GM19372 (cell line): ENCODE measurements at regions not wholly inside any gene's neighbourhood (a gene's known extent, or its start where the extent isn't known, plus 50 kb on each side); places are given as distances from the start of the nearest gene placed in this dataset.
"Not testable (repeated sequence)": the region's sequence is repeated elsewhere in the genome, so short reads cannot be mapped to it uniquely, and the experiment has no call there.

Source experiments
- ATAC-seq: cut with Tn5 transposase; IDR thresholded peaks from one replicate; pipeline ENCODE4 v1.9.1; 2021; ENCODE audit warnings: mild to moderate bottlenecking, low read depth, moderate library complexity; ENCODE audit not compliant: unreplicated experiment

DNA sequence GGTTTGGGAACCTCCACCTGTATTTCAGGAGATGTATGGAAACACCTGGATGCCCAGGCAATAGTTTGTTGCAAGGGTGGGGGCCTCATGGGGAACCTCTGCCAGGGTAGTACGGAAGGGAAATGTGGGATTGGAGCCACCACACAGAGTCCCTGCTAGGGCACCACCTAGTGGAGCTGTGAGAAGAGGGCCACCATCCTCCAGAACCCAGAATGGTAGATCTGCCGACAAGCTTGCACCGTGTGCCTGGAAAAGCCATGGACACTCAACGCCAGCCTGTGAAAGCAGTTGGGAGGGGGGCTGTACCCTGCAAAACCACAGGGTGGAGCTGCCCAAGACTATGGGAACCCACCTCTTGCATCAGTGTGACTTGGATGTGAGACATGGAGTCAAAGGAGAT is 407.2 kb downstream of the PSAT1 start:
- ATAC-seq: not testable (repeated sequence)

- ATAC-seq: peak; percentile 36
These were observed 410.2 kb downstream of the PSAT1 start for GRCh38 chr9:78707080-78707479.

DNA sequence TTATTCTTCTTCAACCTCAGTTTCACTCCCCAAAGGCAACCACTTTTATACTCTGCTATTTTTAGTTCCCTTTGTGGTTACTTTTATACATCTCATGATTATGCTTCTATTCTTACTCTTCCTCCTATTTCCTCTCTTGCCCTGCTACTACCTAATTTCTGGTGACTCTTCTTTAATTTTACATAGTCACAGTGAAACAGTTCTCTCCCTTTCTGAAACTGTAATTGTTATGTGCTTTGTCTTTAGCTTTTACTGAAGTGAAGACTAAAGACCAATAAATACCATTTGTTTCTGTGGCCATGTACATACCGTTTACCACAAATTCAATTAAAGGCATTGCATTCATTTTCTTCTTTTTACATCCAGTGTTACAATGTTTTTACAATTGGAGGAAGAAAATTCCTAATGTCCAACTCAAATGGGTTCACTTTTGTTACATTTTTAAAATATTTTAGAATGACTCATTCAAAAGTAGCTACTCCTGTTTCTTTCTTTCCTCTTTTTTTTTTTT is 410.6 kb downstream of the PSAT1 start:
- ATAC-seq: peak; percentile 97

- no peak for ATAC-seq
These were observed 416.1 kb downstream of the PSAT1 start for GRCh38 chr9:78712903-78713613.

DNA sequence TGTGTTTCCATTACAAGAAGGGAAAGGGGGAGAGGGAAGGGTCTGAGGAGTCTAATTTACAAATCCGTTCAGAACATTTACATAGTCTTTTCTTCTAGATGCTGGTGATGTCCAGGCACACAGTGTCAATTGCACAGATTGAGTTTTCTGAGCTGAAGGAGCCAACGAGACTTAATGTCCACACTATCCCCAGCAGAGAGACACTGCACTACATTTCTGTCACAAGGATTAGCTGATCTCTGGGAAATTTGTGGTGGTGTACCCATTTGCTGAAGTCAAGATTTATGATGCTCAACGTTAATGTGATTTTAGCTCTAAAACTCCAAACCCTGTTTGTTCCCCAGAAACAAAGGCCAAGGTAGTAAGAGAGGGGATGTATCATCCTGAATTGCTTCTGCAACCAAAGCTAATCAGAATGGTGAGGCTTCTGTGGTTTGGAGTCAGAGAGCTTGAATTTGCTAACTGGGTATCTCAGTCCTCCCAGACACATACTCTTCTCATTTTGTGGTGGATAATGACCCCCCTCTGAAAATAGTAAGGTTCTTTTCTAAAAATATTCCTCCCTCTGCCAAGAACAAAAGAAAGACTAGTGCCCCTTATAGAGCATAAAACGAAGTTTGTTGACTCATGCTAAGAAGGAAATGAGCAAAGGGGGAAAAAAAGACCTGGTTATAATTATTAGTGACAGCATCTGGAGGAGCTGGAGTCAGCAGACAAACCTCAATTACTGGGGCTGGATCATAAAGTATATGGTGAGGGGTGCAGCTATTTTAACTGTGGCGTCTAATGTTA is 416.9 kb downstream of the PSAT1 start:
- ATAC-seq: no peak

GRCh38 chr9:78714576-78714975 is 417.7 kb downstream of the PSAT1 start:
- ATAC-seq: no peak

DNA sequence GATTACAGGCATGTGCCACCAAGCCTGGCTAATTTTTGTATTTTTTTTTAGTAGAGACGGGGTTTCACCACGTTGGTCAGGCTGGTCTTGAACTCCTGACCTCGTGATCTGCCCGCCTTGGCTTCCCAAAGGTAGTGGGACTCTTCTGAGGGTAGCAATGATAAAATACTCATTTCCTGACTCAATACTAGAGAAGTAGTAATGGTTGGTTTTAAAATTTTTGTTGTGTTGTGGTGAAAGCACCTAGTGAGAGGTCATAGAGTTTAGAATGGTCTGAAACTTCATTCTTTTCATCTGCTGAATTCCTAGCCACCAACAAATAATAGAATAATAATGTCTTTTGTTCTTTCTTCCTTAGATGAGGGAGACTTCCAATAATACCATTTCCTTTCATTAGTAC is 422.1 kb downstream of the PSAT1 start:
- not testable (repeated sequence) for ATAC-seq

GRCh38 chr9:78724896-78725295 is 428.0 kb downstream of the PSAT1 start:
- no peak for ATAC-seq

- no peak for ATAC-seq
These were observed 428.6 kb downstream of the PSAT1 start for GRCh38 chr9:78725503-78725902.

GRCh38 chr9:78745331-78745730 is 448.4 kb downstream of the PSAT1 start:
- no peak for ATAC-seq

- ATAC-seq: no peak
These were observed 449.1 kb downstream of the PSAT1 start for GRCh38 chr9:78746010-78746409.

GRCh38 chr9:78753039-78753438 is 456.1 kb downstream of the PSAT1 start:
- ATAC-seq: no peak

- ATAC-seq: peak; percentile 71
These were observed 460.0 kb downstream of the PSAT1 start for GRCh38 chr9:78756813-78757510.

DNA sequence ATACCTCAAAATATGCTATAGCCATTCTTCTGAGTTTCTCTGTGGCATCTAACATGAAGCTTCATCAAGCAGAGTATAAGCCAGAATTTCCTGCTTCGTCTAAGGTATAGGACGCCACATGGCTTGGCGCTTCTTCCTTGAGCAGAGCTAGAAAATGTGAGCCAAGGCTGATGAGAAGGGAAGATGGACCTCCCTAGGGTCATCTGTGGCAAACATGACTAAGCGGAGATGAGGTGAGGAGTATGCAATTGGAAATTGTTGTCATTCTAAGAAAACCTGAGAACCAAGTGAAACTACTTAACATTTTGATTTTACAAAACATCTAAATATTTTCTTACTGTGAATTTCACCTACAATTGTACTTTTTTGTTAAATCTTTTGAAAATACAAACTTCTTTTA is 466.5 kb downstream of the PSAT1 start:
- no peak for ATAC-seq

- no peak for ATAC-seq
These were observed 468.9 kb downstream of the PSAT1 start for GRCh38 chr9:78765861-78766260.

DNA sequence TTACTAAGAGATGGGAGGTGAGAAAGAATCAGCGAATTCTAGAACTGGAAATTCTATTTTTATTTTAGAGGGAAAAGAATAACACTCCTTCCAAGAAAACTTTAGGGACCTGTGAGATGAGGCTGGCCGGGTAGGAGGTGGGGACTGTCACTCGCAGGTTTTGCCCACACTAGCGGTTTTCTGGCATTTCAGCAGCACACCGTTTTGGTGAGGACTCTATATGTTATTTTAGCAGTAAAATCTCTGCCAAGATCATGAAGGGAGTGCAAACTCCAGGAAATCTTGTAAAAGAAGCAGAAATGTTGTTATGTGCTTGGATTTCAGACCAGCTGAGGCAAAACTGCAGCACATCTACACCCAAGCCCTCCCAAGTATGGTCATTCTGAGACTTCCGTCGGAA is 470.6 kb downstream of the PSAT1 start:
- no peak for ATAC-seq

- no peak for ATAC-seq
These were observed 472.8 kb downstream of the PSAT1 start for GRCh38 chr9:78769690-78770089.

DNA sequence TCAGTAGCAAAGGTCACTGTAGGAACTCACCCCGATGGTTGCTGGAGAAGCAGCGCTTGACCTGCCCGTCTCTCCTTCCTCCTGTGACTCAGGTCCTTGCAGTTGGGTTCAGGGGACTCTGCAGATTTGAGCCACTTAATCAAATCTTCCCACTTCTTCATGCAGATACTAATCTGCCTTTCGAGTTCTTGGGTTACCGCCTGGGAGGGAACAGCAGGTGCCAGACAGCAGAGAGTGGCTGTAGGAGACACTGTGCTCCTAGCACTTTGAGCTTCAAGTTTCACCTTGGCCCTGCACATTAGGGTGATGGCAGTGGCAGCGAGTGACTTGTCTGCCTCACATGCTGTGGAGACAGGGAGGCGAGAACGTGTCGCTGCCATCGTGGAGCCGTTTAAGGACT is 478.3 kb downstream of the PSAT1 start:
- no peak for ATAC-seq

- no peak for ATAC-seq
These were observed 478.9 kb downstream of the PSAT1 start for GRCh38 chr9:78775696-78776295.

GRCh38 chr9:78777747-78778146 is 480.8 kb downstream of the PSAT1 start:
- no peak for ATAC-seq

GRCh38 chr9:78778318-78778717 is 481.4 kb downstream of the PSAT1 start:
- ATAC-seq: no peak
